ENCODE measurements at regions not wholly inside any gene's neighbourhood (a gene's known extent, or its start where the extent isn't known, plus 50 kb on each side); places are given as distances from the start of the nearest gene placed in this dataset.

GRCh38 chr1:56435434-56436262 lies 143.7 kb downstream of the PLPP3 start:
- TF ChIP-seq CTCF (IDR thresholded peaks at IDR 0.05 in 8 of 11, conservative IDR thresholded peaks at IDR 0.05 in 3 of 11) (no peak), POLR2A (IDR thresholded peaks at IDR 0.05) (no peak), POLR2AphosphoS5 (IDR thresholded peaks at IDR 0.05) (no peak)
